IMR-90 (cell line): ENCODE measurements at regions not wholly inside any gene's neighbourhood (a gene's known extent, or its start where the extent isn't known, plus 50 kb on each side); places are given as distances from the start of the nearest gene placed in this dataset.

Experiments
- BHLHE40 ChIP-seq: fragments of 150-350 bp; IDR thresholded peaks from 2 replicates; pipeline ENCODE4 v1.6.1; 2016; ENCODE audit warnings: mild to moderate bottlenecking, low read depth, low read length
- CEBPB ChIP-seq: IDR thresholded peaks from 2 replicates; pipeline ENCODE4 v1.6.1; 2012; ENCODE audit warnings: low read depth, low read length, improper control_type of control experiment
- CHD1 ChIP-seq: IDR thresholded peaks from 2 replicates; pipeline ENCODE4 v1.6.1; 2012; ENCODE audit warnings: low read depth, low read length, improper control_type of control experiment
- CTCF ChIP-seq: conservative IDR thresholded peaks from 2 replicates; pipeline ENCODE4 v1.5.1; 2012; ENCODE audit warnings: mild to moderate bottlenecking, low read depth, low read length, improper control_type of control experiment
- FOS ChIP-seq: fragments of 150-350 bp; IDR thresholded peaks from 2 replicates; pipeline ENCODE4 v1.6.1; 2016; ENCODE audit warnings: low read depth, low read length
- MAFK ChIP-seq: IDR thresholded peaks from 2 replicates; pipeline ENCODE4 v1.6.1; 2012; ENCODE audit warnings: low read depth, low read length, improper control_type of control experiment
- MAZ ChIP-seq: IDR thresholded peaks from 2 replicates; pipeline ENCODE4 v1.6.1; 2012; ENCODE audit warnings: low read depth, mild to moderate bottlenecking, low read length, improper control_type of control experiment, moderate library complexity, borderline replicate concordance
- MXI1 ChIP-seq: IDR thresholded peaks from 2 replicates; pipeline ENCODE4 v1.6.1; 2012; ENCODE audit warnings: low read depth, mild to moderate bottlenecking, low read length, moderate library complexity, borderline replicate concordance
- POLR2A ChIP-seq: IDR thresholded peaks from 2 replicates; pipeline ENCODE4 v1.6.1; 2012; ENCODE audit warnings: mild to moderate bottlenecking, low read depth, low read length
- RAD21 ChIP-seq: IDR thresholded peaks from 2 replicates; pipeline ENCODE4 v1.6.1; 2012; ENCODE audit warnings: low read length, improper control_type of control experiment
- RFX5 ChIP-seq: IDR thresholded peaks from 2 replicates; pipeline ENCODE4 v1.8.0; 2012; ENCODE audit warnings: low read depth, mild to moderate bottlenecking, low read length, moderate library complexity
- SMC3 ChIP-seq: fragments of 150-350 bp; IDR thresholded peaks from 2 replicates; pipeline ENCODE4 v1.6.1; 2016; ENCODE audit warnings: low read depth, mild to moderate bottlenecking, antibody characterized with exemption, low read length, moderate library complexity
- TF ChIP-seq, protein P1 (sequence below): fragments of 150-350 bp; IDR thresholded peaks from 2 replicates; pipeline ENCODE4 v1.6.1; 2016; ENCODE audit warnings: low read depth, mild to moderate bottlenecking, low read length, moderate library complexity, borderline replicate concordance

- TF ChIP-seq RAD21, result no peak
- TF ChIP-seq CTCF, result no peak
- TF ChIP-seq MAFK, result no peak
- no peak for TF ChIP-seq SMC3
- no peak for TF ChIP-seq RFX5
- no peak for TF ChIP-seq MXI1
- no peak for TF ChIP-seq MAZ
- no peak for TF ChIP-seq POLR2A
- TF ChIP-seq, protein P1, sequence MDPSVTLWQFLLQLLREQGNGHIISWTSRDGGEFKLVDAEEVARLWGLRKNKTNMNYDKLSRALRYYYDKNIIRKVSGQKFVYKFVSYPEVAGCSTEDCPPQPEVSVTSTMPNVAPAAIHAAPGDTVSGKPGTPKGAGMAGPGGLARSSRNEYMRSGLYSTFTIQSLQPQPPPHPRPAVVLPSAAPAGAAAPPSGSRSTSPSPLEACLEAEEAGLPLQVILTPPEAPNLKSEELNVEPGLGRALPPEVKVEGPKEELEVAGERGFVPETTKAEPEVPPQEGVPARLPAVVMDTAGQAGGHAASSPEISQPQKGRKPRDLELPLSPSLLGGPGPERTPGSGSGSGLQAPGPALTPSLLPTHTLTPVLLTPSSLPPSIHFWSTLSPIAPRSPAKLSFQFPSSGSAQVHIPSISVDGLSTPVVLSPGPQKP, result no peak
- no peak for TF ChIP-seq BHLHE40
- no peak for TF ChIP-seq FOS
- TF ChIP-seq CEBPB, result no peak
- no peak for TF ChIP-seq CHD1
Observed at GRCh38 chr18:78566720-78567119, 412.9 kb upstream of the SALL3 start.
